H1 (cell line): ENCODE measurements at regions not wholly inside any gene's neighbourhood (a gene's known extent, or its start where the extent isn't known, plus 50 kb on each side); places are given as distances from the start of the nearest gene placed in this dataset.

Source experiments
- CTCF ChIA-PET: fragments of 300-600 bp; sonication (Branson Sonifier 250); formaldehyde crosslinking; loops from one replicate; lab custom pipeline; 2021; ENCODE audit not compliant: partially characterized antibody; lab: Charles Lee
- POLR2A ChIA-PET: fragments of 300-600 bp; sonication (Branson Sonifier 250); formaldehyde crosslinking; loops from one replicate; lab custom pipeline; 2021; ENCODE audit warnings: inconsistent platforms; ENCODE audit not compliant: partially characterized antibody; lab: Charles Lee
- DNase-seq, 2 experiments: peaks; one replicate each; pipeline versions ENCODE4 v3.0.0 to v3.0.0-alpha.2; 2010 to 2022; ENCODE audit warnings: low spot score in 2 of 2, low read depth in 1 of 2, mixed read lengths in 1 of 2
- FAIRE-seq: peaks from 2 replicates; lab custom pipeline; 2011; peaks lifted over from hg19 to GRCh38; lab: Jason Lieb, UNC
- H2AFZ ChIP-seq: 2 replicates; pipeline ENCODE4 v1.8.1; 2012; ENCODE audit warnings: low read length, inconsistent platforms
- H2AK5ac ChIP-seq: 2 replicates; pipeline ENCODE4 v1.6.1; 2013; ENCODE audit warnings: low read depth, low read length
- H2BK120ac ChIP-seq: replicated peaks from 2 replicates; pipeline ENCODE3; 2013; ENCODE audit warnings: low read depth, low read length, inconsistent platforms
- H2BK12ac ChIP-seq: 2 replicates; pipeline ENCODE4 v1.6.1; 2013; ENCODE audit warnings: low read depth, low read length
- H2BK15ac ChIP-seq: 2 replicates; pipeline ENCODE4 v1.6.1; 2013; ENCODE audit warnings: low read length
- H2BK20ac ChIP-seq: 2 replicates; pipeline ENCODE4 v1.6.1; 2013; ENCODE audit warnings: low read length
- H2BK5ac ChIP-seq: 2 replicates; pipeline ENCODE4 v1.6.1; 2013; ENCODE audit warnings: low read depth, low read length
- H3K14ac ChIP-seq: 2 replicates; pipeline ENCODE4 v1.6.1; 2013; ENCODE audit warnings: inconsistent platforms; ENCODE audit not compliant: insufficient read length
- H3K18ac ChIP-seq: 2 replicates; pipeline ENCODE4 v1.6.1; 2013; ENCODE audit warnings: low read length; ENCODE audit errors: extremely low read depth
- H3K23ac ChIP-seq: 2 replicates; pipeline ENCODE4 v1.6.1; 2013; ENCODE audit warnings: inconsistent platforms; ENCODE audit not compliant: insufficient read length
- H3K23me2 ChIP-seq: 2 replicates; pipeline ENCODE4 v1.6.1; 2013; ENCODE audit warnings: low read depth, low read length
- H3K27ac ChIP-seq: 2 replicates; pipeline ENCODE4 v1.6.1; 2011; ENCODE audit warnings: low read depth, low read length, inconsistent platforms
- H3K27me3 ChIP-seq, 4 experiments: replicated peaks in 1 of 4; 1 replicate in 1 of 4; 2 replicates in 3 of 4; pipeline versions ENCODE4 v1.6.1 to v1.8.1; 2011 to 2013; ENCODE audit warnings: low read length in 3 of 4, mild to moderate bottlenecking in 3 of 4, inconsistent platforms in 2 of 4, mixed read lengths in 2 of 4, moderate library complexity in 1 of 4; ENCODE audit not compliant: control insufficient read depth in 3 of 4, insufficient read depth in 3 of 4; ENCODE audit errors: extremely low read depth in 1 of 4
- H3K36me3 ChIP-seq, 4 experiments: 2 replicates each; pipeline versions ENCODE4 v1.6.1 to v1.8.1; 2011 to 2013; ENCODE audit warnings: mild to moderate bottlenecking in 4 of 4, low read length in 3 of 4, moderate library complexity in 2 of 4, control low read depth in 1 of 4, inconsistent platforms in 1 of 4; ENCODE audit not compliant: insufficient read depth in 4 of 4, control insufficient read depth in 2 of 4
- H3K4ac ChIP-seq: replicated peaks from 2 replicates; pipeline ENCODE3; 2013; ENCODE audit warnings: low read length, low read depth, mixed read lengths, inconsistent platforms; ENCODE audit not compliant: insufficient read length
- H3K4me1 ChIP-seq, 4 experiments: replicated peaks in 1 of 4; 1 replicate in 1 of 4; 2 replicates in 3 of 4; pipeline versions ENCODE4 v1.6.1 to v1.8.1; 2011 to 2013; ENCODE audit warnings: low read length in 3 of 4, inconsistent platforms in 2 of 4, mixed read lengths in 1 of 4; ENCODE audit not compliant: insufficient read depth in 4 of 4, control insufficient read depth in 3 of 4
- H3K4me2 ChIP-seq, 2 experiments: 2 replicates each; pipeline versions ENCODE4 v1.6.1 to v1.8.1; 2011 to 2013; ENCODE audit warnings: low read depth in 2 of 2, low read length in 2 of 2, control low read depth in 1 of 2, inconsistent platforms in 1 of 2, mild to moderate bottlenecking in 1 of 2; ENCODE audit not compliant: insufficient read depth in 1 of 2
- H3K4me3 ChIP-seq, 4 experiments: fragments of 200-600, 300-600 bp in 1 of 4; sonication (generic), shearing (Covaris generic), sonication (Bioruptor Twin) in 1 of 4; 2 replicates each; pipeline versions ENCODE4 v1.5.1 to v1.8.1; 2011 to 2016; ENCODE audit warnings: low read length in 4 of 4, low read depth in 3 of 4, control low read depth in 2 of 4, inconsistent platforms in 2 of 4, mild to moderate bottlenecking in 2 of 4, mixed read lengths in 1 of 4, moderate library complexity in 1 of 4; ENCODE audit not compliant: insufficient read depth in 2 of 4; ENCODE audit errors: extremely low read depth in 1 of 4
- H3K56ac ChIP-seq: replicated peaks from 2 replicates; pipeline ENCODE3; 2013; ENCODE audit warnings: low read depth, mild to moderate bottlenecking, mixed read lengths, low read length, inconsistent platforms; ENCODE audit not compliant: insufficient read length
- H3K79me1 ChIP-seq: 2 replicates; pipeline ENCODE4 v1.6.1; 2013; ENCODE audit warnings: low read depth, low read length, control low read depth
- H3K79me2 ChIP-seq, 2 experiments: 2 replicates each; pipeline versions ENCODE4 v1.6.1 to v1.8.1; 2012 to 2013; ENCODE audit warnings: low read length in 2 of 2, mild to moderate bottlenecking in 2 of 2, inconsistent platforms in 1 of 2; ENCODE audit not compliant: insufficient read depth in 2 of 2, control insufficient read depth in 1 of 2
- H3K9ac ChIP-seq, 4 experiments: replicated peaks in 1 of 4; 1 replicate in 1 of 4; 2 replicates in 3 of 4; pipeline versions ENCODE4 v1.6.1 to v1.8.1; 2011 to 2013; ENCODE audit warnings: low read depth in 3 of 4, low read length in 3 of 4, control low read depth in 2 of 4, mild to moderate bottlenecking in 2 of 4, moderate library complexity in 2 of 4, inconsistent platforms in 1 of 4; ENCODE audit errors: extremely low read depth in 1 of 4
- H3K9me3 ChIP-seq, 2 experiments: 2 replicates each; pipeline versions ENCODE4 v1.6.1 to v1.8.1; 2012 to 2013; ENCODE audit warnings: mild to moderate bottlenecking in 2 of 2, moderate library complexity in 2 of 2, control low read depth in 1 of 2, inconsistent platforms in 1 of 2, low read depth in 1 of 2, low read length in 1 of 2, mixed read lengths in 1 of 2; ENCODE audit not compliant: insufficient read depth in 2 of 2
- H4K20me1 ChIP-seq, 2 experiments: replicated peaks in 1 of 2; 2 replicates each; pipeline versions ENCODE3 to v1.8.1; 2011 to 2013; ENCODE audit warnings: inconsistent platforms in 2 of 2, low read length in 2 of 2, mild to moderate bottlenecking in 1 of 2; ENCODE audit not compliant: insufficient read depth in 2 of 2, control insufficient read depth in 1 of 2
- H4K5ac ChIP-seq: 2 replicates; pipeline ENCODE4 v1.6.1; 2013; ENCODE audit warnings: low read length, low read depth, mixed read lengths, inconsistent platforms; ENCODE audit not compliant: insufficient read length
- H4K8ac ChIP-seq: 2 replicates; pipeline ENCODE4 v1.8.0; 2013; ENCODE audit warnings: mild to moderate bottlenecking, moderate library complexity, low read length, inconsistent platforms; ENCODE audit not compliant: insufficient read depth; ENCODE audit errors: extremely low read depth
- H4K91ac ChIP-seq: replicated peaks from 2 replicates; pipeline ENCODE3; 2013; ENCODE audit warnings: low read length, mixed read lengths, inconsistent platforms; ENCODE audit not compliant: insufficient read length
- POLR2AphosphoS5 ChIP-seq: IDR thresholded peaks from 2 replicates; pipeline ENCODE4 v1.6.1; 2011; ENCODE audit warnings: low read depth, low read length
- RNF2 ChIP-seq: fragments of 200-900, 300-1000 bp; sonication (generic); IDR thresholded peaks from 2 replicates; pipeline ENCODE4 v1.7.1; 2016; ENCODE audit warnings: borderline replicate concordance, low read depth, mild to moderate bottlenecking, antibody characterized with exemption, low read length; ENCODE audit not compliant: poor library complexity, severe bottlenecking; ENCODE audit errors: missing control alignments
- TAF1 ChIP-seq: IDR thresholded peaks from 2 replicates; pipeline ENCODE4 v1.6.1; 2011; ENCODE audit warnings: mild to moderate bottlenecking, low read depth, low read length
- WGBS, 2 experiments: shearing (Covaris generic) in 1 of 2; methylation state at CpG; one replicate each; pipeline versions ENCODE4 v1.1.6 to v1.1.7; 2013 to 2015; ENCODE audit warnings: low lambda C conversion rate in 2 of 2, mixed read lengths in 2 of 2, inconsistent platforms in 1 of 2, low coverage in 1 of 2, missing lambda C conversion rate in 1 of 2; ENCODE audit not compliant: insufficient replicate concordance in 2 of 2, insufficient coverage in 1 of 2, insufficient read length in 1 of 2; ENCODE audit errors: extremely low coverage in 1 of 2, missing lambda C conversion rate in 1 of 2; 5-methylcytosine and 5-hydroxymethylcytosine counted together

GRCh38 chr5:144880513-144880912 lies 709.8 kb downstream of the KCTD16 start:
- no peak overlapping the region for H2AK5ac ChIP-seq
- H3K4ac ChIP-seq: no peak overlapping the region
- DNase-seq (no peak), FAIRE-seq (no peak)
- no peak overlapping the region for H3K4me3 ChIP-seq
- H3K4me1 ChIP-seq: no peaks in the 10 kb centered on the region
- no peak overlapping the region for H2BK120ac ChIP-seq
- H2BK15ac ChIP-seq: no peak overlapping the region
- CTCF ChIA-PET: no interaction called here
- no peaks in the 10 kb centered on the region for H3K27me3 ChIP-seq
- H2BK12ac ChIP-seq: no peak overlapping the region
- no peak overlapping the region for H2AFZ ChIP-seq
- H3K23me2 ChIP-seq: no peaks in the 10 kb centered on the region
- H4K5ac ChIP-seq: no peak overlapping the region
- no peak overlapping the region for H2BK20ac ChIP-seq
- no peak overlapping the region for H4K91ac ChIP-seq
- H2BK5ac ChIP-seq: no peak overlapping the region
- no peak overlapping the region for H3K23ac ChIP-seq
- no peak overlapping the region for H3K27ac ChIP-seq
- H3K9ac ChIP-seq: no peak overlapping the region
- H3K9me3 ChIP-seq: no peaks in the 10 kb centered on the region
- no peak overlapping the region for H3K18ac ChIP-seq
- 97% methylated on average over 2 of the region's 2 CpGs; no CpG with 5 or more reads in 1 of the 2 experiments for WGBS, 2 experiments
- H4K20me1 ChIP-seq: no peaks in the 10 kb centered on the region
- no peaks in the 10 kb centered on the region for H3K79me2 ChIP-seq
- no peak overlapping the region for H3K4me2 ChIP-seq
- H4K8ac ChIP-seq: no peak overlapping the region
- POLR2A ChIA-PET: no interaction called here
- no peaks in the 10 kb centered on the region for H3K79me1 ChIP-seq
- H3K36me3 ChIP-seq: no peaks in the 10 kb centered on the region
- TF ChIP-seq RNF2: no peak
- no peak for TF ChIP-seq TAF1
- no peak for TF ChIP-seq POLR2AphosphoS5
- TF ChIP-seq, all 59 proteins: peak for 0
- H3K14ac ChIP-seq: no peak overlapping the region
- H3K56ac ChIP-seq: no peak overlapping the region
